GM12891 (cell line): ENCODE measurements at regions not wholly inside any gene's neighbourhood (a gene's known extent, or its start where the extent isn't known, plus 50 kb on each side); places are given as distances from the start of the nearest gene placed in this dataset.

ENCODE experiments used
- PAX5 ChIP-seq: IDR thresholded peaks from 2 replicates; pipeline ENCODE4 v1.6.1; 2011; ENCODE audit warnings: low read length, moderate library complexity, mild to moderate bottlenecking; ENCODE audit not compliant: insufficient read depth, severe bottlenecking
- POLR2A ChIP-seq: IDR thresholded peaks from 2 replicates; pipeline ENCODE4 v1.6.1; 2011; ENCODE audit warnings: low read depth, low read length, control low read depth
- POLR2AphosphoS5 ChIP-seq: IDR thresholded peaks from 2 replicates; pipeline ENCODE4 v1.6.1; 2011; ENCODE audit warnings: low read depth, low read length, control low read depth
- SPI1 ChIP-seq: IDR thresholded peaks from 2 replicates; pipeline ENCODE4 v1.6.1; 2011; ENCODE audit warnings: low read depth, low read length, control low read depth
- TAF1 ChIP-seq: IDR thresholded peaks from 2 replicates; pipeline ENCODE4 v1.6.1; 2011; ENCODE audit warnings: low read depth, low read length, control low read depth

DNA sequence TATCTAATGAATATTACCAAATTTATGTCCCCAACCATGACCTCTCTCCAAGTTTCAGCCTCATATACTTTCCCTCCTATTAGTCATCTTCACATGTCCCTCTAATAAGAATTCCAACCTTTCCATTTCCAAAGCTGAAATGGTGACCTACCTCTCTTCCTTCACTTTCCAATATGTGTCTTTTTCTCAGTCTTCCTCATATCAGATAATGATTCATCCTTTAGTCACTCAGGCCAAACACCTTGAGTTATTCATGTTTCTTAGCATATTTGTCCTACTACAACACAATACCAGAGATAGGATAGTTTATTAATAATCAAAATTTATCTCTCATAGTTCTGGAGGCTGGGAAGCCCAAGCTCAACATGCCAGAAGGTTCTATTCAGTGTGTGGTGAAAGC, 318.5 kb upstream of the ZWINT start:
- TF ChIP-seq POLR2A (no peak), TAF1 (no peak), POLR2AphosphoS5 (no peak), SPI1 (no peak), PAX5 (no peak)
